Kidney (tissue), 13 donors: ENCODE measurements at regions not wholly inside any gene's neighbourhood (a gene's known extent, or its start where the extent isn't known, plus 50 kb on each side); places are given as distances from the start of the nearest gene placed in this dataset.

ENCODE experiments used
- DNase-seq, 5 donors: peaks; one replicate each; pipeline ENCODE4 v3.0.0-alpha.2; 2013 to 2020
- FAIRE-seq: peaks from 2 replicates; lab custom pipeline; 2012; peaks lifted over from hg19 to GRCh38; lab: Jason Lieb, UNC
- H3K27ac ChIP-seq, 2 donors: one replicate each; pipeline ENCODE4 v1.7.0; 2013; ENCODE audit warnings: low read depth in 2 of 2, low read length in 2 of 2, inconsistent platforms in 1 of 2
- H3K27me3 ChIP-seq: one replicate; pipeline ENCODE4 v1.7.1; 2013; ENCODE audit warnings: low read length, inconsistent platforms; ENCODE audit not compliant: control insufficient read depth, insufficient read depth
- H3K36me3 ChIP-seq, 3 donors: one replicate each; pipeline versions ENCODE4 v1.7.0 to v1.7.1; 2013; ENCODE audit warnings: low read length in 3 of 3, control low read depth in 1 of 3, inconsistent platforms in 1 of 3; ENCODE audit not compliant: insufficient read depth in 3 of 3, control insufficient read depth in 2 of 3
- H3K4me1 ChIP-seq, 3 donors: one replicate each; pipeline versions ENCODE4 v1.7.0 to v1.7.1; 2013; ENCODE audit warnings: low read length in 3 of 3, inconsistent platforms in 1 of 3, low read depth in 1 of 3; ENCODE audit not compliant: control insufficient read depth in 2 of 3, insufficient read depth in 2 of 3
- H3K4me3 ChIP-seq, 3 donors: one replicate each; pipeline versions ENCODE4 v1.7.0 to v1.8.1; 2013; ENCODE audit warnings: low read length in 3 of 3, control low read depth in 1 of 3, inconsistent platforms in 1 of 3
- H3K9ac ChIP-seq, 3 donors: one replicate each; pipeline versions ENCODE4 v1.7.0 to v1.7.1; 2013; ENCODE audit warnings: low read length in 3 of 3, control low read depth in 1 of 3, inconsistent platforms in 1 of 3
- H3K9me3 ChIP-seq, 3 donors: one replicate each; pipeline versions ENCODE4 v1.7.0 to v1.7.1; 2013; ENCODE audit warnings: low read length in 3 of 3, control low read depth in 1 of 3, inconsistent platforms in 1 of 3; ENCODE audit not compliant: control insufficient read depth in 2 of 3, insufficient read depth in 1 of 3
- intact Hi-C: fragments of 100-400 bp; cut with DNase I; formaldehyde crosslinking; loops from one replicate; pipeline ENCODE4 v1.11.1; 2022
- TF ChIP-seq, protein P1 (sequence below): IDR thresholded peaks from 3 replicates; pipeline ENCODE4 v1.5.1; 2012; ENCODE audit warnings: mild to moderate bottlenecking, moderate library complexity, borderline replicate concordance; ENCODE audit not compliant: insufficient read depth; ENCODE audit errors: extremely low read depth
- donor health status: control.
- donor health status: control.
- donor health status: control.
- donor health status: control.
- donor health status: control.
- donor health status: DM: yes; HTN: yes; CAD: no.
- donor health status: Normal renal cell carcinoma (clear cell type).

DNA sequence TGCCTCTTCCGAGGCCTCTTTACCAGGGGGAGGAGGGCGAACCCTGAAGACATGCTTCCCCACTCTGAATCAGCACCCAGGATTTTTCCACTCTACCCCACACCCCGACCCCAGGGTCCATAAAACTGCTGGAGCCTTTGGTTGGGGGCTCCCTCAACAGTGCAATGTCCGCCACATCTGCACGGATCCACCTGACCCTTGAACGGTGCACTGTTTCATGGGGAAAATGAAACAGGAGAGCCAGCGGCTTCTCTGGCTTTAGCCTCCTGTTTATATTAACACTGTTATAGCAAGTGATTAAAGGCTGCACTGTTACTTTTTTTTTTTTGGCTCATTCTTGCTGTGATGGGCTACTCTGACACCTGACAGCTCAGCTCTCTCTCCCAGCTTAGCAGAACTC is 124.1 kb upstream of the DLG1 start:
- DNase-seq: peak in 3 of 5 donors; percentile 48 to 63 (median 61)

DNA sequence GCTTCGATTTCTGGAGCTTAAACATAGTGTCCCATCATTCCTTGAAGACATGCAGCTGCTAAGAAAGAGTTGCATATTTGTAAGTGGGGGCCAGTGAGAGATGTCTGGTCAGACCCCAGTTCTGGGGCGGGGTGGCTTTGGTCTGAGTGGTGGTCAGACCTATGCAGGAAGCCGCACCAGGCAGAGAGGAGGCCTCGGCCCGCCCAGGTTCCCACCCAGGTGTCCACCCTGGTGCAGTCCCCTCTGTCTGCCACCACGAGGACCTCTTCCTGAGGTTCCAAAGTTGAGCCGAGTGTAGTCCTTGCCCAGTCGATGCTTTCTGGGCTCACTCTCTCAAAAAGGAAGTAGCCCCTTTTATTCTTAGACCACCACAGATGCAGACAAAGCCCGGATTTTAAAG is 122.6 kb upstream of the DLG1 start:
- H3K4me3 ChIP-seq: no peak overlapping the region
- H3K4me1 ChIP-seq: no peaks in the 10 kb centered on the region
- FAIRE-seq: no peak
- H3K36me3 ChIP-seq: no peaks in the 10 kb centered on the region
- intact Hi-C loops: no loop called here
- no peak overlapping the region for H3K9ac ChIP-seq
- H3K9me3 ChIP-seq: no peaks in the 10 kb centered on the region
- no peaks in the 10 kb centered on the region for H3K27me3 ChIP-seq
- no peak overlapping the region for H3K27ac ChIP-seq
- TF ChIP-seq, protein P1, sequence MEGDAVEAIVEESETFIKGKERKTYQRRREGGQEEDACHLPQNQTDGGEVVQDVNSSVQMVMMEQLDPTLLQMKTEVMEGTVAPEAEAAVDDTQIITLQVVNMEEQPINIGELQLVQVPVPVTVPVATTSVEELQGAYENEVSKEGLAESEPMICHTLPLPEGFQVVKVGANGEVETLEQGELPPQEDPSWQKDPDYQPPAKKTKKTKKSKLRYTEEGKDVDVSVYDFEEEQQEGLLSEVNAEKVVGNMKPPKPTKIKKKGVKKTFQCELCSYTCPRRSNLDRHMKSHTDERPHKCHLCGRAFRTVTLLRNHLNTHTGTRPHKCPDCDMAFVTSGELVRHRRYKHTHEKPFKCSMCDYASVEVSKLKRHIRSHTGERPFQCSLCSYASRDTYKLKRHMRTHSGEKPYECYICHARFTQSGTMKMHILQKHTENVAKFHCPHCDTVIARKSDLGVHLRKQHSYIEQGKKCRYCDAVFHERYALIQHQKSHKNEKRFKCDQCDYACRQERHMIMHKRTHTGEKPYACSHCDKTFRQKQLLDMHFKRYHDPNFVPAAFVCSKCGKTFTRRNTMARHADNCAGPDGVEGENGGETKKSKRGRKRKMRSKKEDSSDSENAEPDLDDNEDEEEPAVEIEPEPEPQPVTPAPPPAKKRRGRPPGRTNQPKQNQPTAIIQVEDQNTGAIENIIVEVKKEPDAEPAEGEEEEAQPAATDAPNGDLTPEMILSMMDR: no peak
- DNase-seq: no peak

More for the DNA sequence above, 124.1 kb upstream of the DLG1 start:
- no peak overlapping the region for H3K27ac ChIP-seq
- H3K27me3 ChIP-seq: no peaks in the 10 kb centered on the region
- no peak for FAIRE-seq
- TF ChIP-seq, protein P1: no peak
- no peaks in the 10 kb centered on the region for H3K9me3 ChIP-seq
- intact Hi-C loops: no loop called here
- no peaks in the 10 kb centered on the region for H3K36me3 ChIP-seq
- no peak overlapping the region for H3K9ac ChIP-seq
- no peaks in the 10 kb centered on the region for H3K4me1 ChIP-seq
- H3K4me3 ChIP-seq: no peak overlapping the region

DNA sequence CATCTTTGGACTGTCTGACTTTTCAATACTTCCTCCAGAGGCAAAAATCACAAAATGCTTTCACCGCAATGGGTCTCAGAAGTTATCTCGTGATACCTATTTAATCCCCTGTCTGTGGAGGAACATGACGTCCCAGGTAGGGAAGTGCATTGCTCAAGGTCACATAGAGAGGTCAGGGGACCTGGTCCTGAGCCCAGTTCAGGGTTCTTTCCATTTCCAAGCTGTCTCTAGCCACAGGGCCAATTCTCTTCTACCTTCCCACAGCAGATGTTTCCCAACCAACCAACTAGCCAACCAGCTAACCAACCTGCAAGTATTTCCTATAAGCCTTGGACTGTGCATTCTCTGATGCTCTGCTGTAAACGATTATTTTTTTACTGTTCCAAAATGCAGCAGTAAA is 122.2 kb upstream of the DLG1 start:
- TF ChIP-seq, protein P1: no peak
- no peak for DNase-seq
- Histone ChIP-seq H3K36me3 (no peaks in the 10 kb centered on the region), H3K4me3 (no peak overlapping the region), H3K9ac (no peak overlapping the region), H3K4me1 (no peaks in the 10 kb centered on the region), H3K9me3 (no peaks in the 10 kb centered on the region), H3K27ac (no peak overlapping the region), H3K27me3 (no peaks in the 10 kb centered on the region)
- intact Hi-C loops: no loop called here
- no peak for FAIRE-seq

DNA sequence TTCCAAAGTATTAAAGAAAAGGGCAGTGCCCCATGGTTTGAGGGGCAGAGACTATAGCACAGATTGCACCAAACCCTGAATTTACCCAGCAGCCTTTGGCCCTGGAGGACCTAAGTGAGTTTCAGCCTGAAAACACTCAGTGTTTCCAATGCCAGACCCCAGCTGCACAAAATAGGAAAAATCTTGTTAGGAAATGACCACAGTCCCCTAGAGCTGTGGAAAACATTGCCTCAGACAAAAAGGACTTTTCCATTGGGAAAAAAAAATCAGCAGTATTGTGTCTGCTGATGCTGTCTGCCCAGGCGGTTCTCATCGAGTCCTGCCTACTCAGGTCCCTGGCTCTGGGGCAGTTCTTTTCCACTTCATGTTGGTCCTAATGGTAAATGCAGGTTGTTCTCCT is 121.7 kb upstream of the DLG1 start:
- DNase-seq: no peak
- Histone ChIP-seq H3K9ac (no peak overlapping the region), H3K4me1 (no peaks in the 10 kb centered on the region), H3K27me3 (no peaks in the 10 kb centered on the region), H3K27ac (no peak overlapping the region), H3K9me3 (no peaks in the 10 kb centered on the region), H3K4me3 (no peak overlapping the region), H3K36me3 (no peaks in the 10 kb centered on the region)
- FAIRE-seq: no peak
- intact Hi-C loops: no loop called here
- TF ChIP-seq, protein P1: no peak
